HepG2 (cell line): ENCODE measurements at regions not wholly inside any gene's neighbourhood (a gene's known extent, or its start where the extent isn't known, plus 50 kb on each side); places are given as distances from the start of the nearest gene placed in this dataset.

ENCODE experiments used
- ASH2L ChIP-seq: fragments of 300-600, 200-600 bp; sonication (generic); IDR thresholded peaks from 2 replicates; pipeline ENCODE4 v1.7.0; 2017; ENCODE audit warnings: low read depth, mild to moderate bottlenecking, moderate library complexity, mixed read lengths, low read length; ENCODE audit not compliant: insufficient read length
- CREM ChIP-seq, 2 experiments: sonication (generic) in 1 of 2; formaldehyde crosslinking in 1 of 2; IDR thresholded peaks; 2 replicates each; pipeline versions ENCODE4 v1.4.0 to v1.6.1; 2016 to 2020; ENCODE audit warnings: antibody characterized with exemption in 1 of 2, mild to moderate bottlenecking in 1 of 2, missing genetic modification reagents in 1 of 2
- DPF2 ChIP-seq: sonication (generic); formaldehyde crosslinking; IDR thresholded peaks from 2 replicates; pipeline ENCODE4 v1.4.0; 2020; ENCODE audit warnings: mild to moderate bottlenecking, low read depth, missing genetic modification reagents, borderline replicate concordance
- HNF4G ChIP-seq, 2 experiments: sonication (generic) in 1 of 2; formaldehyde crosslinking in 1 of 2; IDR thresholded peaks; 2 replicates each; pipeline versions ENCODE4 v1.4.0 to v1.6.1; 2011 to 2020; ENCODE audit warnings: borderline replicate concordance in 2 of 2, low read depth in 2 of 2, mild to moderate bottlenecking in 2 of 2, low read length in 1 of 2, missing genetic modification reagents in 1 of 2, moderate library complexity in 1 of 2
- HOMEZ ChIP-seq: IDR thresholded peaks from 2 replicates; pipeline ENCODE4 v1.6.1; 2016; ENCODE audit warnings: low read depth
- MAX ChIP-seq: IDR thresholded peaks from 2 replicates; pipeline ENCODE4 v1.6.1; 2012; ENCODE audit warnings: inconsistent platforms
- MBD4 ChIP-seq: IDR thresholded peaks from 2 replicates; pipeline ENCODE4 v1.6.1; 2012; ENCODE audit warnings: low read length, inconsistent platforms, borderline replicate concordance
- SKIL ChIP-seq: sonication (generic); formaldehyde crosslinking; IDR thresholded peaks from 2 replicates; pipeline ENCODE4 v1.8.0; 2022; ENCODE audit warnings: missing genetic modification reagents, mild to moderate bottlenecking, moderate library complexity, borderline replicate concordance
- ZMYM2 ChIP-seq: sonication (generic); formaldehyde crosslinking; IDR thresholded peaks from 2 replicates; pipeline ENCODE4 v1.8.0; 2022; ENCODE audit warnings: mild to moderate bottlenecking, missing genetic modification reagents
- ZNF331 ChIP-seq: sonication (generic); formaldehyde crosslinking; IDR thresholded peaks from 2 replicates; pipeline ENCODE4 v1.4.0; 2020; ENCODE audit warnings: missing genetic modification reagents
- ZNF724P ChIP-seq: sonication (generic); formaldehyde crosslinking; IDR thresholded peaks from 2 replicates; pipeline ENCODE4 v1.8.0; 2022; ENCODE audit warnings: missing genetic modification reagents, borderline replicate concordance
- TF ChIP-seq, protein P1 (sequence below): sonication (generic); formaldehyde crosslinking; IDR thresholded peaks from 2 replicates; pipeline ENCODE4 v1.4.0; 2020; ENCODE audit warnings: missing genetic modification reagents, borderline replicate concordance
- TF ChIP-seq, protein P2 (sequence below): sonication (generic); formaldehyde crosslinking; IDR thresholded peaks from 2 replicates; pipeline ENCODE4 v1.4.0; 2020; ENCODE audit warnings: missing genetic modification reagents
- TF ChIP-seq, protein P3 (sequence below): sonication (generic); formaldehyde crosslinking; IDR thresholded peaks from 2 replicates; pipeline ENCODE4 v1.4.0; 2020; ENCODE audit warnings: missing genetic modification reagents

GRCh38 chr15:53831907-53832770 lies 72.7 kb upstream of the WDR72 start (continued):
- TF ChIP-seq DPF2 (CRISPR knock-in tag) (peak; percentile 80), HNF4G (IDR thresholded peaks at IDR 0.05; ENCODE audit: borderline replicate concordance, low read depth, low read length) (0 out of 2 replicates have a peak, but pooled peaks have one; percentile 27), HNF4G (CRISPR knock-in tag; IDR thresholded peaks at IDR 0.05; ENCODE audit: borderline replicate concordance, low read depth) (no peak), ZNF724P (CRISPR knock-in tag) (no peak), ZMYM2 (0 out of 2 replicates have a peak, but pooled peaks have one; percentile 49), ZNF331 (CRISPR knock-in tag) (peak; percentile 23; the same call in 1 of the 2 replicates), CREM (IDR thresholded peaks at IDR 0.05) (peak; percentile 86), CREM (CRISPR knock-in tag; IDR thresholded peaks at IDR 0.05) (no peak), ASH2L (peak; percentile 45), HOMEZ (CRISPR knock-in tag) (peak; percentile 53; the same call in 1 of the 2 replicates), MAX (peak; percentile 59), MBD4 (0 out of 2 replicates have a peak, but pooled peaks have one; percentile 41), SKIL (CRISPR knock-in tag) (peak; percentile 62; the same call in 1 of the 2 replicates)
- TF ChIP-seq, protein P1, sequence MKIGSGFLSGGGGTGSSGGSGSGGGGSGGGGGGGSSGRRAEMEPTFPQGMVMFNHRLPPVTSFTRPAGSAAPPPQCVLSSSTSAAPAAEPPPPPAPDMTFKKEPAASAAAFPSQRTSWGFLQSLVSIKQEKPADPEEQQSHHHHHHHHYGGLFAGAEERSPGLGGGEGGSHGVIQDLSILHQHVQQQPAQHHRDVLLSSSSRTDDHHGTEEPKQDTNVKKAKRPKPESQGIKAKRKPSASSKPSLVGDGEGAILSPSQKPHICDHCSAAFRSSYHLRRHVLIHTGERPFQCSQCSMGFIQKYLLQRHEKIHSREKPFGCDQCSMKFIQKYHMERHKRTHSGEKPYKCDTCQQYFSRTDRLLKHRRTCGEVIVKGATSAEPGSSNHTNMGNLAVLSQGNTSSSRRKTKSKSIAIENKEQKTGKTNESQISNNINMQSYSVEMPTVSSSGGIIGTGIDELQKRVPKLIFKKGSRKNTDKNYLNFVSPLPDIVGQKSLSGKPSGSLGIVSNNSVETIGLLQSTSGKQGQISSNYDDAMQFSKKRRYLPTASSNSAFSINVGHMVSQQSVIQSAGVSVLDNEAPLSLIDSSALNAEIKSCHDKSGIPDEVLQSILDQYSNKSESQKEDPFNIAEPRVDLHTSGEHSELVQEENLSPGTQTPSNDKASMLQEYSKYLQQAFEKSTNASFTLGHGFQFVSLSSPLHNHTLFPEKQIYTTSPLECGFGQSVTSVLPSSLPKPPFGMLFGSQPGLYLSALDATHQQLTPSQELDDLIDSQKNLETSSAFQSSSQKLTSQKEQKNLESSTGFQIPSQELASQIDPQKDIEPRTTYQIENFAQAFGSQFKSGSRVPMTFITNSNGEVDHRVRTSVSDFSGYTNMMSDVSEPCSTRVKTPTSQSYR (CRISPR knock-in tag) = peak; percentile 53; the same call in 1 of the 2 replicates
- TF ChIP-seq, protein P2, sequence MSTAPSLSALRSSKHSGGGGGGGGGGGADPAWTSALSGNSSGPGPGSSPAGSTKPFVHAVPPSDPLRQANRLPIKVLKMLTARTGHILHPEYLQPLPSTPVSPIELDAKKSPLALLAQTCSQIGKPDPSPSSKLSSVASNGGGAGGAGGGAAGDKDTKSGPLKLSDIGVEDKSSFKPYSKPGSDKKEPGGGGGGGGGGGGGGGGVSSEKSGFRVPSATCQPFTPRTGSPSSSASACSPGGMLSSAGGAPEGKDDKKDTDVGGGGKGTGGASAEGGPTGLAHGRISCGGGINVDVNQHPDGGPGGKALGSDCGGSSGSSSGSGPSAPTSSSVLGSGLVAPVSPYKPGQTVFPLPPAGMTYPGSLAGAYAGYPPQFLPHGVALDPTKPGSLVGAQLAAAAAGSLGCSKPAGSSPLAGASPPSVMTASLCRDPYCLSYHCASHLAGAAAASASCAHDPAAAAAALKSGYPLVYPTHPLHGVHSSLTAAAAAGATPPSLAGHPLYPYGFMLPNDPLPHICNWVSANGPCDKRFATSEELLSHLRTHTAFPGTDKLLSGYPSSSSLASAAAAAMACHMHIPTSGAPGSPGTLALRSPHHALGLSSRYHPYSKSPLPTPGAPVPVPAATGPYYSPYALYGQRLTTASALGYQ (CRISPR knock-in tag) = peak; percentile 87; the same call in 1 of the 2 replicates
- TF ChIP-seq, protein P3, sequence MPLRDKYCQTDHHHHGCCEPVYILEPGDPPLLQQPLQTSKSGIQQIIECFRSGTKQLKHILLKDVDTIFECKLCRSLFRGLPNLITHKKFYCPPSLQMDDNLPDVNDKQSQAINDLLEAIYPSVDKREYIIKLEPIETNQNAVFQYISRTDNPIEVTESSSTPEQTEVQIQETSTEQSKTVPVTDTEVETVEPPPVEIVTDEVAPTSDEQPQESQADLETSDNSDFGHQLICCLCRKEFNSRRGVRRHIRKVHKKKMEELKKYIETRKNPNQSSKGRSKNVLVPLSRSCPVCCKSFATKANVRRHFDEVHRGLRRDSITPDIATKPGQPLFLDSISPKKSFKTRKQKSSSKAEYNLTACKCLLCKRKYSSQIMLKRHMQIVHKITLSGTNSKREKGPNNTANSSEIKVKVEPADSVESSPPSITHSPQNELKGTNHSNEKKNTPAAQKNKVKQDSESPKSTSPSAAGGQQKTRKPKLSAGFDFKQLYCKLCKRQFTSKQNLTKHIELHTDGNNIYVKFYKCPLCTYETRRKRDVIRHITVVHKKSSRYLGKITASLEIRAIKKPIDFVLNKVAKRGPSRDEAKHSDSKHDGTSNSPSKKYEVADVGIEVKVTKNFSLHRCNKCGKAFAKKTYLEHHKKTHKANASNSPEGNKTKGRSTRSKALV (CRISPR knock-in tag) = 0 out of 2 replicates have a peak, but pooled peaks have one; percentile 2
